GM21528 (cell line): ENCODE measurements at regions not wholly inside any gene's neighbourhood (a gene's known extent, or its start where the extent isn't known, plus 50 kb on each side); places are given as distances from the start of the nearest gene placed in this dataset.

Experiments used
- ATAC-seq: cut with Tn5 transposase; IDR thresholded peaks from one replicate; pipeline ENCODE4 v1.9.1; 2021; ENCODE audit warnings: mild to moderate bottlenecking, moderate library complexity; ENCODE audit not compliant: unreplicated experiment, low FRiP score

DNA sequence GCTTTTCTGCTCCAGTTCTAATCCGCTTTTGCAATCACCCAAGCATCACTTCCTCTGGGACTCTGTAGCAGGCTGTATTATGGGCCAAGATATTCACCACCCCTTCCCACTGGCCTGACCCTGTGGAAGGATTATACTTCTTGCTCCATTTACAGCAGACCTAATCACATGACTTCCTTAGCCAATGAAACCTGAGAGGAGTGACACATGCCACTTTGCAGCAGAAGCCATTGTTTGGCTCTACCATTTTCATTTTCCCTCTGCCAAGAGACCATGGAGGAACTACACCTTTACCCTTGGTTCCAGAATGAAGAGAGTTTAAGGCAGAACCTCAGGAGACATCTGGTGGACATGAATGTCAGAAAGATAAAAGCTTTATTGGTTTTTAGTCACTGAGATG lies 134.9 kb upstream of the HSD17B12 start:
- ATAC-seq = no peak

GRCh38 chr11:43546561-43547429 lies 133.7 kb upstream of the HSD17B12 start:
- no peak for ATAC-seq

DNA sequence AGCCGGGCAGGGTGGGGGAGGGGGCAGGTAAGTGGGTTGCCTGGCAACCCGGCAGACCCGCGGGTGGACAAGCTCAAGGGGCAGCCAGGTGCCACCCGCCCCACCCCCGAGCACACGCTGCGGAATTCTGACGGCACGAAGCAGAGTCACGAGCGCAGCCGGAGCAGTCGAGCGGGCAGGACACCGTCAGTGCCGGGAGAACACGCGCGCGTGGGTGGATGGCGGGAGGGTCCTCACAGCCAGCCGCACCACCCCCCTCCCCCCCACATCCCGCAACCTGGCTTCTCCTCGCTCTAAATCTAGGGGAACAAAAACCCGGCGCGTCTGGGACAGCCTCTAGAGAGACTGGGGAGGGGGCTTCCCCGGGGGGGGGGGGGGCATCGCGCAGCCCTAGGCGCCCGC lies 133.1 kb upstream of the HSD17B12 start:
- ATAC-seq = no peak

- ATAC-seq = no peak
These were observed 132.6 kb upstream of the HSD17B12 start for GRCh38 chr11:43547889-43548381.

GRCh38 chr11:43548916-43549315 lies 131.6 kb upstream of the HSD17B12 start:
- no peak for ATAC-seq

- no peak for ATAC-seq
These were observed 130.9 kb upstream of the HSD17B12 start for GRCh38 chr11:43549624-43550023.

DNA sequence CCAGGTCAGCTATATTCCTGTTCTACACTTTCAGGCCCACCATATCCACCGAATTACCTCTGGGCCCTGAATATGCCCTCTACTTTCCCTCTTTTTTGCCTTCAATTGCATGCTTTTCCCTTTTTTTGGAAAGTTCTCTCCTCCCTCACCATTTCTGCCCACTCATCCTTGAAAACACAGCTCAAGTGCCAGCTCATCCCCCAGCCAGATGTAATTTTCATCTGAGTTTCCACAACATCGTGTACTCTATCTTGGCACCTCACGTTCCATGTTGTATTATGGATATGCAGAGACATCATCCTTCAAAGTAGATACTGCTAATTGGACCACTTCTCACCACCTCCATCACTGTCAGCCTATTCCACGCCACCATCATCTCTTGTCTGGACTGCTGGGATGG lies 129.8 kb upstream of the HSD17B12 start:
- ATAC-seq = no peak

- ATAC-seq = no peak
These were observed 126.4 kb upstream of the HSD17B12 start for GRCh38 chr11:43554148-43554473.

- ATAC-seq = no peak
These were observed 125.4 kb upstream of the HSD17B12 start for GRCh38 chr11:43555186-43555585.

DNA sequence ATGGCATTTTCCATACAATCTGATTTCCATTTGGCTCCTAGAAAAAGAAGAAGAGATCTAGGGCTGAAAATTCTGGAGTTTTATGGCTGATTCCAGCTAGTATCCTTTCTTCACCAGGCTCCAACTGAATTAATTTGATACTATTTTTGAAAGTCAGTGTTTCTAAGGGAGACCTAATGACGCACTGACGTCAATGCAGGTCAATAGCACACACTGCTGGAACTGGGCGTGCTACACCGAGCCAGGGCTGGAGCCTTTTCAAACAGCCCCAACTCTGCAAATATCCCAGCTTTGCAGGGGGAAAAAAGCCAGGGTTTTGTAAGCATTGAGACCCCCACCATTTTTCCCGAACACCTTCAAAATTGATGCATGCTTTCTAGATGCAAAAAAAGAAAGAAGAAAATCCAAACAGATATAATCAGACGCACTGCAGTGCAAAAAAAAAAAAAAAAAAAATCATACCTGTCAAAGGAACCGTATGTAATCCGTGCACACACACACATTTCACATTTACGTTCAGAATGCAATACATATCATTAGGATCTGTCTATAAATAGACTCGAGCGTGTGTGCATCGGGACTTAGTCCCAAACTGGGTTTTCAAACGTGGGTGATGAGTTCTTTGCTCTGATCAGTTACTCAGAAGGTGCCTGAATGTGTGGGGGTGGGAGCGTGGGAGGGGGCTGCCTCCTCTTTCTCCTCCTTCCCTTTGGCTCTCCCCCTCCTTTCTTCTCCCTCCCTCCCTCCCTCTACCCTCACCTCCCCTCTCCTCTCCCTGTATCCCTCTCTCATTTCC lies 124.5 kb upstream of the HSD17B12 start:
- ATAC-seq = no peak

DNA sequence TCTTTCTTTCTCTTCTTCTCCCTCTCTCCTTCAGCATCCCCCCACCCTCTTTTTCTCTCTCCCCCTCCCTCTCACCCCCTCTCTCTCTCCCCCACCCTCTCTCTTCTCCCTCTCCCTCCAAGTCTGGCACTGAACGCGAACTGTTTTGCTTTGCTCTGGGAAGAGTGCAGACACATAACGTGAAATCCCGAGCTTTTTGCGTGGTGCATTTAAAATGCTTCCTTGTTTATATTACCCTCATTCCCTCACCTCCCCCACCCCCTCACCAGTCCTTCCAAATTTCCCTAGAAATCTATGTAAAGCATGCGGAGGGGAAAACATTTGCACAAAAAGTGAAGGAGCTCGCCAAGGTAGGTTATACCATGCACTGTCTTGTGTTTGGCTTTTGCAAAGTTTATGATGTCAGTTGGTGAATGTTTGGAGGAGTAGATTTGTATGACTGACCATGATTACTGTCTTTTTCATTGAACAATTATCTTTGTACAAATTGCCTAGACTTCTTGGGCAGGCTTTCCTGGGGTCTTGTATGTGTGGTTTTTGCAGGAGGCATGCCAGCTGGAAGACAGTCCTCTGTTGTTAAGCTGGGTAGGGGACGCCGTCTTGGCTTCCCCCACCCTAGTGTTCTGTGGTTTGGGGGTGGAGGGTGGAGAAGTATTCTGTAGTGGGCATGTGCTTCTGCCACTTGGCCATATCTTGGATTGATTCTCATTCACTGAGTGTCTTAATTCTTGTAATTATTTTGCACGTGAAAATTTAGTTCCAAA lies 123.7 kb upstream of the HSD17B12 start:
- no peak for ATAC-seq

- no peak for ATAC-seq
These were observed 122.9 kb upstream of the HSD17B12 start for GRCh38 chr11:43557553-43558110.

- ATAC-seq = no peak
These were observed 122.4 kb upstream of the HSD17B12 start for GRCh38 chr11:43558146-43558545.

DNA sequence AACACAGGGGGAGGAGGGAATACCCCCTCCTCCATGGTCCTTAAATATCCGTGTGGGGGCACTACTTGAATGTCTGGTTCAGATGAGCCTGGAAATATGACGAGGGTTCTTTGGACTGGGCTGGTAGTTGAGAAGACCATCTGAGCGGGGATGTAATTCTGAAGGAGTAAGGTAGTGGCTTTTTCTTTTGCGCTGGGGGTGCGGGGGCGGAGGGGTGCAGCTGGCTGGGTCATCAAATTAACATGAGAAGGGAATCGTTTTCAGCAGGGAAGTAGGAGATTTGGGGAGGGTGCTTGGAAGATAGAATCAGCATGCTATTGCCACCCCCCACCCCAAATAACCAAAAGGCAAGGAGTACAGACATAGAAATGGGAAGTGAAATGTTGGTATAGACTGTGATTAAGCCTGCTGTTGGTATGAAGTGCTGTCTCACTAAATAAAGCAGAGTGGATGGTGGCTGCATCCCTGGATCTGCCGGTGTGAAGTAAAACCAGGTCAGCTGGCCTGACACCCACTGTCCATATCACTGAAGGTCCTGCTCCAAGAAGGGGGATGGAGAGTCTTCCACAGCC lies 121.9 kb upstream of the HSD17B12 start:
- ATAC-seq = no peak

DNA sequence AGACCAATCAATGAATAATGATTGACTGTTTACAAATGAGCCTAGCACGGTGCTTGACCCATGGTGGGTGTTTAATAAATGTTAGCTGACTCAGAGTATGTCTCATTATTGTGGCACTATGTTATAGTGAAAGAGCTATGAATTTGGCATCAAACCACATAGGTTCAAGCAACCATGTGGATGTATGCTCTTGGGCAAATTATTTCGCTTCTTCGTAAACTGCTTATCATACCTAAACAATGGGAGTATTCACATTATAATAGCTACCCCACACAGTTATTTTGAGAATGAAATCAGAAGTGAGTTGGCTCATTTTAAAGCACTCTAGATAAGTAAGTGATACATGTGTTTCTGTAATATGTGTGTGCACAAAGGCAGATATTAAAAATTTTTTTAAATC lies 118.7 kb upstream of the HSD17B12 start:
- ATAC-seq = no peak

- ATAC-seq = peak; percentile 61
These were observed 113.1 kb upstream of the HSD17B12 start for GRCh38 chr11:43567396-43567975.

DNA sequence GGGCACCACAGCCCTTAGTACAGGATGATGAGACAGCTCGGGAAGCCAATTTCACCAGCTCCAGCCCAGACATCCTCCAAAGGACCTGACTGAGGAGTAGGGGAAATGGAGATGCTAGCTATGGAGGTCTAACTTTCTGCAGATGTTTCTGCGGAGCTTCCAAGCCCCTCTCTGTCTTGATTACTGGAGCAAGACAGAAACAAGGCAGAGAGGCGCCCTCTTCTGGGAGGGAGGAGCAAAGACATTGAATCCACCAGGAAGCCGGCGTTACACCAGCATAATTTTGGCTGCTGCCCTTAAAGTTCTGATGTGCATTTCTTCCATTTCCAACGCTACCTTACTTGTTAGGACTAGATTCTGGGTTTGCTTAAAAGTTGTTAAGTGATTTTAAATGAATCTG lies 107.3 kb upstream of the HSD17B12 start:
- ATAC-seq = no peak

GRCh38 chr11:43573873-43574272 lies 106.7 kb upstream of the HSD17B12 start:
- no peak for ATAC-seq

DNA sequence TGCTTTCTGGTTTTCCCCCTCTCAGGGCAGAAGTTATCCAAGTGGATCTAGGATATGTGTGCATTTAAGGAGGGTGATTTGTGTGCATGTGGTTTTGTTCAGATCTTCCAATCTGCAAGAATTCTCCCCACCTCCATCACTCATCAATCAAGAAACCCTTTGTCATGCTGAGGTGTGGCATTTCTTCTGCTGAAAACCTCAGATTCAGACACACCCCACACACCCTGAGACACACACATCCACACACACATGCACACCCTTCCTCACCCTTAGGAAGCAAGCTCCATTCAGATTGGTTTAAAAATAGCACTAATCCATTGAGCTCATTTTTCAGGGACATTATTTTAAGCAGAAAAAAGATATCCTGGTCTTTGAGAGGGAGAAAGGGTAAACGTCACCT lies 106.1 kb upstream of the HSD17B12 start:
- ATAC-seq = no peak
